NCI-H526 (cell line): ENCODE measurements at regions not wholly inside any gene's neighbourhood (a gene's known extent, or its start where the extent isn't known, plus 50 kb on each side); places are given as distances from the start of the nearest gene placed in this dataset.
A peak's percentile ranks its signal among the peaks of the same experiment; 100 is the strongest.

Experiments
- DNase-seq, 2 experiments: peaks; one replicate each; lab custom pipeline; 2025; lab: John Stamatoyannopoulos, UW

DNA sequence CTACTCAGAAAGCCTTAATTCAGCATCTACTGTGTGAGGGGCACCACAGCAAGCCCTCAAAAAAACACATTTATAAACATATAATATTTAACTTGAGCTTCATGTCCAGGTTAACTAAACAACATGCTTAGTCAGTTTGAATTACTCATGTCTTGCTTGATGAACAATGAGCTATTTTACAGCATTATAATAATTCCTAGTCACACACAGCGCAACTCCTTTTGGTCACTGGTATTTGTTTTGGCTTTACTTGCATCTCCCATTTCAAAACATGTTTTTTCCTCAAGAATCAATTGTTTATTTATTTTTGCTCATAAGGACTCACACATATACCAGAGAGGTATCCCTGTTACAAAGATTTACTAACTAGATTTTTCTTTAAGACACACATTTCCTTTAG lies 616.7 kb upstream of the DAB2 start:
- DNase-seq: no peak

DNA sequence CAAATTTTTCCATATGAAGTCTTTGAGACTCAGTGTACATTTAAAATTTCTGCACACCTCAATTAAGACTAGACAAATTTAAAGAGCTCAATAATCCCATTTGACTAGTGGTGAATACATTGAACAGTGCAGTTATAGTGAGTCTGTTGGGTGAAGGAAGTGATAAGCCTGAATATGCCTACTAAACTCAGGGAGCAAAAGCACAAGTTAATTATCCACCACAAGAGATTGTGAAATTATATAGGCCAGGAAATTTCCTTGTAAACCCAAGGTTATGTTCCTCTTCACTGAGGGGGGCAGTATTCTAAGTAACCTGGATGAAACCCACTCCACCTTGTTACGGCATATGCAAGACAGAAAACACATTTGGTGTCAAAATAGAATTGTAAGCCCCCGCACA lies 612.9 kb upstream of the DAB2 start:
- no peak for DNase-seq

DNA sequence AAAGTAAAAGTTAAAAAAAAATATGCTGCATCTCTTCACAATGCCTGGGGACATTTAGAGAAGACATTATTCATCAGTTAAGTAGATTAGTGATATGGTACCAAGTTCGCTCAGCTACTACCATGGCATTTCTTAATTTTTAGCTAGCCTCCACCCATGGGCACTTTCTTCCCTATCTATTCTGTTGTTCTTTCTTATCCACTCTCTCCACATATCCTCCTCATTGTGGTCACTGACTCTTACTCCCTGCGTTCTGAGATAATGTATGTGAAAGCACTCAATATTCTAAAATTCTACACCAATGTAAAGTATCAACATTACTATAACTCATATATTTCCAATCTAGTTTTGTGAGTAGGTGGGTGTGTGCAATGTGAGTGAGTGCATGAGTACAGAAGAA lies 609.7 kb upstream of the DAB2 start:
- no peak for DNase-seq

DNA sequence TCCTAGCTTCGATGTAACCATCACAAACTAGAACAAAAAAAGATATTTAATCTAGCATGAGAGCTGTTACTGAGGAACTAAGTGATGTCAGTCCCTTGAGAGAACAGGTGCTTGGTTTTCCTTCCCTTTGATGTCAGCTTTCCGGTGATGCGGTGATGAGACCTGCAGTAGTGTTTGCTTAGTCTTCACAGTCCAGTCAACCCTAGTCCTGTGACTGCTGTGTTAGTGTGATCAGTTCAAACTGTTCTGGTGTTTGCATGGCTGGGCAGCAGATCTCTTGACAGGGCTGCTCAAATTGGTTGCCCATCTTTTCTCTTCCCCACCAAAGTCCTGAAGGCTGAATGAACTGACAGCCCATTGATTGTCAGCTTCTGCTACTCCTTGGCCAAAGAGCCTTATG lies 608.6 kb upstream of the DAB2 start:
- DNase-seq: peak in 1 of 2 experiments; percentile 3

DNA sequence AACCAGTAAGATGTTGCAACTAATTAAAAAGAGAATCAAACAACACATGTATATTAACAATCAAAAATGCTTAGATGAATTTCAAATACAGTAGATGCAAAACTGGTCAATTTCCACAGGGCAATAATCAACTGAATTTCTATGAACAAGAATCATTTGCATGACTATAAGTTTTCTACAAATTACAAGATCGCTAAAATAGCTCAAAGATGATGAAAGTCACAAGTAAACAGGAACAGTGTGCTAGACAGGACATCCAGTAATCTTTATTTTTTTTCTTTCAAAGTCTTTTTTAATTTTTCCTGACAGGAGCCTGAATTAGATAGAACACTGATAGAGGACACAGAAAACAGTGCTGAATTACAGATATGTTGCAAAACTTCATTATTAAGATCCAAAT lies 608.2 kb upstream of the DAB2 start:
- no peak for DNase-seq

DNA sequence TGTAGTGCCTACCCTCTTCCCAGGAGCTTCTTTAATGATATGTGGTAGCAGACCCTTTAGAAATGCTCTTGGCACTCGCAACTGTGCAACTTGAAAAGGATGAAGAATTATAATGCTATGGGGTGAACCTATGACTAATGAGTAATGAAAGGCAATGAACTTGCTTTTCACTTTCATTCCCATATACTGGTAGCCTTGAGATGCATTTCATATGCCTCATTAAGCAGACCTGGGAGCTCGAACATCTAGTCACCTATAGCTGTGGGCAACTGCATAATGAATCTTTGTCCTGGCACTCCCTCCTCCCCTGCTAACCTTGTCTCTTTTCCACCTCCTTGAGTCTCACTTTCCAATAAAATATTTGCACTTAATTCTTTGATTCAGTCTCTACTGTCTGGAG lies 605.9 kb upstream of the DAB2 start:
- no peak for DNase-seq

DNA sequence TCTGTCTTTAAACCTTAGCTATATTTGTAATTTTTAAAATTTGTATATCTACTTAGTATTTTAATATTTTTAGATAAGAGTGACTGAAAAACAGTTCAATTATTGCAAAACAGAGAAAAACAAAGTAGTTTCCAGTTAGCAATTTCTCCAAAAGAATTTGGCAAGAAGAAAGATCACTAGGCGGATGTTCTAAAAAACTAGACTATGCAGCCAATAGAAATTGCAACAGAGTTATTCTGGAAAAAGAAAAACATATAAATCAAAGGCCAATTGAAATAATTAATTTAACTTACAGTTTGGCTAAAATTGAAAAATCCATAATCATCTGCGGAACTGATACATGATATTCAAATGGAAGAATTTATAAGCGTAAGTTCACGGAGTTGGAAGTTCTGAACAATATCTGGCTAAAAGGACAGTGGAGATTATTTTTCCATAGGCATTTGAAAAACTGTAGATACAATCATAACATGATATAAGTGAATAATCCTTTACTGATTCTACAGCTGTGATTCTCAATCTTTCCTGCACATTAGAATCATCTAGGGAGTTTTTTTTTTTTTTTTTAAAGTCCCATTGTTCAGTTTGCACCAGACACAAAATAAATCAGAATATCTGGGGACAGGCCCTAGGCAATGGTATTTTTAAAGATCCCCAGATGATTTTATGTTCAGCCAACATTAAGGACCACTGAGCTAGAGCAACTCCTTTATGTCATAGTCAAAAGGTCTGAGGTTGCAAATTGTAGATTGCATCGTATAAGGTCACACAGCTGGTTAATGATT lies 605.1 kb upstream of the DAB2 start:
- DNase-seq: no peak

DNA sequence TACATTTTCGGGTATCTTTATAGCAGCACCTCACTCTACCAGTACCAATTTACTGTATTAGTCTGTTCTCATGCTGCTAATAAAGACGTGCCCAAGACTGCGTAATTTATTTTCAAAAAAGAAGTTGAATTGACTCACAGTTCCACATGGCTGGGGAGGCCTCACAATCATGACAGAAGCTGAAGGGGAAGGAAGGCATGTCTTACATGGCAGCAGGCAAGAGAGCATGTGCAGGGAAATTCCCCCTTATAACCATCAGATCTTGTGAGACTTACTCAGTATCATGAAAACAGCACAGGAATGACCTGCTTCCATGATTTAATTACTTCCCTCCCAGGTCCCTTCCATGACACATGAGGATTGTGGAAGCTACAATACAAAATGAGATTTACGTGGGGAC lies 602.6 kb upstream of the DAB2 start:
- no peak for DNase-seq

DNA sequence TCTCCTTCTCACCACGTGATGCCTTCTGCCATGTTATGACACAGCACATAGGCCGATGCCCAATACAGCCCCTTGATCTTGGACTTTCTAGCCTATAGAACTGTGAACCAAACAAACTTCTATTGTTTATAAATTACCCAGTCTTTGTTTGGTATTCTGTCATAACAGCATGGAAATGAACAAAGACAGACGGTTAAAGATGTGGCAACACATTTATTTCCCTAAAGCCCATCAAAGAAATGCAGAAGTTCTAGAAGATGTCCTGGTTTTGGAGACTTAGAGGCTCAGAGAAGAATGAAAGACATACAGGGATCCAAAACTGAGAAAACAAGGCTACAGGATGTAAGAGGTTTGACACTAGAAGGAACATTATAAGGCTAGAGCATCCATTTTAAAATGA lies 600.8 kb upstream of the DAB2 start:
- no peak for DNase-seq

DNA sequence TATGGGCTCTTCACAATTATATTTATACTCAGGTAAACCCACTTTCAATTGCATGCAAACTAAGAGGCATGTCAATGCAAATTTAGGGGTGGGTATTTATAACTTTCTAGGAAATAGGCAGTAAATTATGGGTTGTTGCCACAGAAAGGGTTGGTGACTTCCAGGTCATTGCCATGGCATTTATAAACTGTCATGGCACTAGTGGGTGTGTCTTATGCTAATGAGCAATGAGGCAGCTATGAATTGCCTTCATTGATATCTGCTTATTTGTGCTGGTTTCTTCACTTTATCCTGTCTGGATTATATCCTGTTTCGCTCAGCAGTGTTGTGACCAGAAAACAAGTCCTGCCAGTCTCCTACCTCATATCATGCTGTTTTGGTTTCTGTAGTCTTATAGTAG lies 597.3 kb upstream of the DAB2 start:
- peak in 1 of 2 experiments; percentile 35 for DNase-seq

DNA sequence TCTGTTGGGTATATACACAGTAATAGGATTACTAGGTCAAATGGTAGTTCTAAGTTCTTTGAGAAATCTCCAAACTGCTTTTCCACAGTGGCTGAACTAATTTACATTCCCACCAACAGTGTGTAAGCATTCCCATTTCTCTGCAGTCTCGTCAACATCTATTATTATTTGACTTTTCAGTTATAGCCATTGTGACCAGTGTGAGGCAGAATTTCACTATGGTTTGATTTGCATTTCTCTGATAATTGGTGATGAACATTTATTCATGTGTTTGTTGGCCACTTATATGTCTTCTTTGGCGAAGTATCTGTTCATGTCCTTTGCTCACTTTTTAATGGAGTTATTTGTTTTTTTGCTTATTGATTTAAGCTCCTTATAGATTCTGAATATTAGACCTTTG lies 596.2 kb upstream of the DAB2 start:
- DNase-seq: no peak

DNA sequence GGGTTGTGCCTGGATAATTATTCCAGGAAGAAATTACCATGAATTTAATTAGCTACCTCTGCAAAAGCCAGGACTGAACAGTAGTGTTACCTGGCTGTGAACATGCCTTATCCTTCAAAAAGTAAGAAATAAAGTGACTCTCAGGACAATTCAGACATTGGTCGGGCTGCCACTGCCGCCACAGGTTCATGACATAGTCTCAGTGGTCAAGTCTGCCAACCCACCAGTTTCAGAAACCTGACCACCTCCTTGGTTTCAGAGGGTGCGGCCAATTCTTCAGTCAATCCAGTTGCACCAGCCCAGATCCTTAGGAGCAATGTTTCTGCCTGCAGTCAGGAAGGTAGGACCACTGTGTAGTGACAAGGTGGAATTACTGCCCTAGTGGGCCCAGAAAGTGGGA lies 593.1 kb upstream of the DAB2 start:
- no peak for DNase-seq

DNA sequence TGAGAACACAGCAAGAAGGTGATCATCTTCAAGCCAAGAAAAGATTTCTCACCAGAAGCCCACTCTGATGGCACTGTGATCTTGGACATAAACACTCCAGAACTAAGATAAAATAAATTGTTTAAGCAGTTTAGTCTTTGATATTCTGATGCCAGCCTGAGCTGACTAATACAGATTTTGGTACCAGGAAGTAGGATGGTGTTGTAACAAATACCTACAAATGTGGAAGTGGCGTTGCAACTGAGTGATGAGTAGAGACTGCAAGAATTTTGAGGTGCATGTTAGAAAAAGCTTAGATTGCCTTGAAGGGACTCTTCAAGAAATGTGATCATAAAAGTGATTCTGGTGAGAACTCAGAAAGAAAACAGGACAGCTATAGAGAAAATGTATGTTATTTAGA lies 592.4 kb upstream of the DAB2 start:
- no peak for DNase-seq

DNA sequence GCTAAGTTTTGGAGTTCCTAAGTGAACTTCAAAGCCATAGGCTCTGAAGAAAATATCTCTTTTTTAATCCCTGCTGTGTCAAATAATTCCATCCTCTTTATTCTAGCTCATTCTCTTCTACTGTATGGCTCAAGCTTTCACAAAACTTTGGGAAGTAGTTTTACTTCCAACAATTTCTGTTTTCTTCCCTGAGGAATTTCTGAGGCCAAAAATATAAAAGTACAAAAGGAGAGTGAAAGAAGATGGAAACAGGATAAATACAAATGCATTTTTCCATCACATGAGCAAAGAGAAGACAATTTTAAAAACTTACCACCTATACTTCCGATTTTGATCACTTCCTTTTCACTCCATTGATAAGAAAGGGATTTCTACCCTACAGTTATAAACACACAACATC lies 585.7 kb upstream of the DAB2 start:
- DNase-seq: no peak

DNA sequence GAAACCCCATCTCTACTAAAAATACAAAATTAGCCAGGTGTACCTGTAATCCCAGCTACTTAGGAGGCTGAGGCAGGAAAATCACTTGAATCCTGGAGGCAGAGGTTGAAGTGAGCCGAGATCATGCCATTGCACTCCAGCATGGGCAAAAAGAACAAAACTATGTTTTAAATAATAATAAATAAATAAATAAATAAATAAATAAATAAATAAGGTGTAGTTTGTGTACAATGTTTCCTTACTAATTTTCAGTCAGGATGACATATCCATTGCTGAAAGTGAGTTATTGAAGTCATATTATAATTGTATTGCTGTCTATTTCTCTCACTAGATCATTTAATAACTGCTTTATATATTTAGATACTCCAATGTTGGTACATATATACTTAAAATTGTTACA lies 581.5 kb upstream of the DAB2 start:
- no peak for DNase-seq

DNA sequence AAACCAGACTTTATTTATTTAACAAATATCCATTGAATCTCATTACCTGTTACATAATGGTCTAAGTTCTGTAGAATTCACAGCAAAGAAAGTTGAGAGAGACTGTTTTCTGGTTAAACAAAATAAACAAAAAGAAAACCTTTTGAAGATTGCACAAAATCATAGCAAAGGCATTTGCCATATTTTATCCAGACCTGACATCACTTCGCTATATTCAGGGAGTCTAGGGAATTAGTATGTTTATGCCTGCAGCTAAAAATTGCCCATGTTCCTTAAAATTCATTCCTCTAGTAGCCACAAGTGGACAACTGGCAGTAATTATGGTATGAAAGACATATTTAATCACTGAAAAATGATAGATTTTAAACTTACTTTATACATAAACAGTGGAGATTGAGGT lies 577.0 kb upstream of the DAB2 start:
- no peak for DNase-seq

DNA sequence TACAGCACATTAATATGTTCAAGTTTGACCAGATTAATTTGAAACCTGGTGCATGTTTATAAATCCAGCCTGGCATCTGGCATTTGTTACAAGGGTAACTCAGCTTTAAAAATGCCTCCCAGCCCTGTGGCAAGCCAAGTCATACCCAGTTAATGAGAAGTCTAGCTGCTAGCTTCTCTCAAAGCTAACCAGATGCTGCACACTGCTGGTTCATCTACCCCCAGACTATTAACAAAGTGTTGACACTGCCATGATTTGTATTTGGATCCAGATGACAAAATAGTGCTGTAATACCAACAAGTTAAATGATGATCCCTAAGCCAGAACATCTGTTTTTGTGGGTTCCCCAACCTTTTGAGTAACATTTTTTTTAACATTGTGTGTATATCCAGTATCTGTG lies 573.7 kb upstream of the DAB2 start:
- no peak for DNase-seq

DNA sequence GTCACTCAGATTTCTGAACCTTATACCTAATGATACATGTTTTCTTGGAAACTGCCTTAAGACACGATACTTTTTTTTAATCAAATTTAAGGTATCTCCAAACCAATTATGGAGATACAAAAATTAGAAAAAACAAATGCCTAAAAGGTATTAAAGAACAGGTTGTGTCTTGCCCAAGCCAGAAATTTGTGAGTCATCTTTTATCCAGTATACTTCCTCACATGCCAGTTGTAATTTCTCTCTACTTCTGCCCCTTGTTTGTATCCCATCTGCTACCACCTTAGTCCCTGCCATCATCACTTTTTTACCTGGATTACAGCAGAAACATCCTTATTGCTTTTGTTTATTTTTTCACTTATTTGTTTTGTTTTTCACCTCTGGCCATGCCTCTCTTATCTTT lies 571.2 kb upstream of the DAB2 start:
- no peak for DNase-seq

DNA sequence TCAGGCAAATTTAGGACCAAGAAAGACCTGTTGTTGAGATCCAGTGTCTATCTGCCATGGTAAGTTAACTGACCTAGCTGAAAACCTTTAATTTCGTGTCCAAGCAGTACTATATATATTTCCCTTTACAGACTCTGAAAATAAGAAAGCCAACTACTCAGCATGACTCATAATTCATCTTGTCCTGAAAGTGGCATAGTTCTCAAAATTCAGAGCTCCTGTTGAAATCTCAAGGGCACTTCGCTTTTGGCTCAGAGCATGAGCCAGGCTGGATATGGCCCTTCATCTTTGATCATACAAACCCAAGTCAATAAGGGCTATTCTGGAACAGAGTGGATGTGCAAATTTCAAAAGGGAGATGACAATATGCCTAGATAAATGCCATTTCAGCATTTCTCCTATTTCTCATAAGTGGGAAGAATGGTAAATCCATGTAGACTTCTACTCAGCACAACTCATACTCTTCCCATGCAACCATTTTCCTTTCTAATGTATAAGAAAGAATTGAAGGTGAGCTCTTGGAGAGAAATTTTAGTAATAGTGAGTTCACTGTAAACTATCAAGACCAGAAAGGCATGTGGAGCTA lies 567.9 kb upstream of the DAB2 start:
- no peak for DNase-seq

DNA sequence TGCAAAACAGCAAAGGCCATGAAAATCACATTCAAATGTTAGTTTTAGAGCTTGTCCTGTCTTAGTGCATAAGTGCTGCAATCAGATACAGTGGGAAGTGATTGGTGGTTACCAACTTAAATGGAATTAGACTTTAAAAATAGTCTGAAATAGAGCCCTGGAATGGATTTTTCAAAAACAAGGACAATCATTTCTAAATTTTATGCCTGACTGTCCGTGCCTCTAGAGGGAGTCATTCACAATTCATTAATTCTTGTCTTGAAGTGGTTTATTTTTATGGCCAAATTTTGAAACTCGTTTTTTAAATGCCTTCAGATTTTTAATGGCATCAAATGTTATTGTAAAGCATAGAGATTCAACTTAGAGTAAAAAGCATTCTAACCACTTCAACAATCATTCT lies 561.8 kb upstream of the DAB2 start:
- DNase-seq: no peak

DNA sequence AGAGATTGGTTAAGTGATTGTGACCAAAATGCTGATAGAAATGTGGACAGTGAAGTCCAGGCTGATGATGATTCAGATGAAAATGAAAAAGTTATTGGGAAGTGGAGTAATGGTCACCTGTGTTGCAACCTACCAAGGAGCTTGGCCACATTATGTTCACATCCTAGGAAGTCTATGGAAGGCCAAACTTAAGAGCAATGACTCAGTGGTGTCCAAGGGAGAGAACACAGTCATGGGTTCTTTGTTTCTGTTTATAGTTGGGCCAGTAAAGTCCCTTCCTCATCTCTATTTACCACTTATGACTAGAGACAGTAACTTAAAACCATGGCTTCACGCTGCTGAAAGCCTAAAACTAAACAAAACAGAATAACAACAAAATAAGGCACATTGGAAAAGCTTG lies 555.3 kb upstream of the DAB2 start:
- DNase-seq: no peak

DNA sequence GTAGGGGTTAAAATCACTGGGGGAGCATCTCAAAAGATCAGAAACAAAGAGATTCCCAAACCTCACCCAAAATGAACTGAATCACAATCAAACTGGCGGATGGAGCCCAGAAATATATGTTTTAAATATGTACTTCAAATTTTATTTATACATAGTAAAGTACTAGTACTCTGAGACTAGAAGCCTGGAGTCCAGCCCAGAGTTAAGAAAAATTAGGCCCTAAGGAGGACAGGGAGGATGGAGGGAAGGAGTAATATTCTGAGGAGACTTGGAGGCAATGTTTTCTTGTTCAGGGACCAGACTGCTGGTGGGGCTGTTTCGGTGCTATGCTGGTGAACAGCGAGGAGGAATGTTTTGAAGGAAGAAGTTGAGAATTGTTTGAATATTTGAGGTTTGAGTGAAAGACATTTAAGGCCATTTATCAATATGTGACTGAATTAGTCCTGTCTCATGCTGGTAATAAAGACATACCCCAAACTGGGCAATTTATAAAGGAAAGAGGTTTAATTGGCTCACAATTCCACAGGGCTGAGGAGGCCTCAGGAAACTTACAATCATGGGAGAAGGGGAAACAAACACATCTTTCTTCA lies 552.4 kb upstream of the DAB2 start:
- DNase-seq: no peak

DNA sequence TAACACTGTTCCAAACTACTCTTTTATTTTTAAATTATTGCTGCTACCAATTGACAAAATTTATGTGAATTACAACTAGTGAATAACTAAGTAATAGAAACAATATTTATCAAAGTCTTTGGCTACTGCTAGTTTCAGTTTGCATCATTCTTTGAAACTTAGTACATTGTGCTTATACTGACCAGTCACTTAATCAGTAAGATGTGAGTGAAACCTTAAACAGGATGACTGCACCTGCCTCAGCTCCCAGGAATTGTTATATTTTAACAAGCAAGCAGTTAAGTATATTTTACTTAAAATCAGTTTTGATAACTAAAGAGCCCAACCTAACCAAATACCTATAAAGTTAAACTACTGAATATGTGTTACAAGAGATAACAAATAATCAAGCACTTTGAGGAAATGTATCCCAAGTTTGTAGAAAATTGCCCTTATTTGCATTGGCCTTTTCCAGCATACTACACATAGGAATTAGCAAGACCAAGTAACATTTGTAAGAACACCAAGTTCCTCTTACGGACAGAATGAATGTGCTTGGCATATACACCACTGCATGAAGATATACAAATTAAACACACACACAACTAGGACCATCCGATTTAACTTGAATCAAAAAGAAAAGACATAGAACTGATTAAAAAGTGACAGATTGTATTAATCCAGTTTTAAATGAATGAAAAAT lies 545.5 kb upstream of the DAB2 start:
- DNase-seq: no peak
